Liver (tissue), 3 donors: ENCODE measurements at regions not wholly inside any gene's neighbourhood (a gene's known extent, or its start where the extent isn't known, plus 50 kb on each side); places are given as distances from the start of the nearest gene placed in this dataset.

ENCODE experiments used
- SP1 ChIP-seq: IDR thresholded peaks from 2 replicates; pipeline ENCODE4 v1.6.1; 2018; ENCODE audit warnings: antibody characterized with exemption, mild to moderate bottlenecking
- TAF1 ChIP-seq: conservative IDR thresholded peaks from 2 replicates; pipeline ENCODE4 v1.6.1; 2016; ENCODE audit warnings: antibody characterized with exemption, mild to moderate bottlenecking
- YY1 ChIP-seq: IDR thresholded peaks from 2 replicates; pipeline ENCODE4 v1.6.1; 2016; ENCODE audit warnings: antibody characterized with exemption, mild to moderate bottlenecking
- TF ChIP-seq, protein P1 (sequence below): IDR thresholded peaks from 2 replicates; pipeline ENCODE4 v1.6.1; 2016; ENCODE audit warnings: antibody characterized with exemption
- TF ChIP-seq, protein P2 (sequence below): fragments of 150-350 bp; IDR thresholded peaks from 2 replicates; pipeline ENCODE4 v1.5.1; 2017; ENCODE audit warnings: improper control_type of control experiment, low read depth, low read length; ENCODE audit not compliant: missing input control
- TF ChIP-seq, protein P3 (sequence below): IDR thresholded peaks from 2 replicates; pipeline ENCODE4 v1.6.1; 2016; ENCODE audit warnings: antibody characterized with exemption
- donor health status: healthy.
- donor health status: healthy.

DNA sequence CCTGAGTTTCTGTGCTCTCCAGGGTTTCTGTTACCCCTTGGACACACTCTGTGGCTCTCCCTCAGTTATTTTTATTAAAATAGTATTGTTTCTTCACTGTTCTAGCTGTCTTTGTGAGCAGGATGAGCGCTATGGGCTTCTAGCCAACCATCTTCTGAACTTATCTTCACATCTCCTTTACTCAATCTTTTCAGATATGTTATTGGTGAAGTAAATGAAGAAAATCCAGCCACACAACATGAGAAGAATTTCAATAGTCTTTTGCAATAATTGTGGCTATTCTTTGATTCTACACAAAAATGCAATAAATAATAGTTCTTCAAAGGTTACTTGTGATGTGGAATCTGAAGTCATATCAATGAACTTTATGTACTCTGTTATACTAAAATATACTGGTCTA is 80.3 kb upstream of the CAMK1G start:
- TF ChIP-seq, protein P1, sequence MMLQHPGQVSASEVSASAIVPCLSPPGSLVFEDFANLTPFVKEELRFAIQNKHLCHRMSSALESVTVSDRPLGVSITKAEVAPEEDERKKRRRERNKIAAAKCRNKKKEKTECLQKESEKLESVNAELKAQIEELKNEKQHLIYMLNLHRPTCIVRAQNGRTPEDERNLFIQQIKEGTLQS = no peak
- TF ChIP-seq, protein P2, sequence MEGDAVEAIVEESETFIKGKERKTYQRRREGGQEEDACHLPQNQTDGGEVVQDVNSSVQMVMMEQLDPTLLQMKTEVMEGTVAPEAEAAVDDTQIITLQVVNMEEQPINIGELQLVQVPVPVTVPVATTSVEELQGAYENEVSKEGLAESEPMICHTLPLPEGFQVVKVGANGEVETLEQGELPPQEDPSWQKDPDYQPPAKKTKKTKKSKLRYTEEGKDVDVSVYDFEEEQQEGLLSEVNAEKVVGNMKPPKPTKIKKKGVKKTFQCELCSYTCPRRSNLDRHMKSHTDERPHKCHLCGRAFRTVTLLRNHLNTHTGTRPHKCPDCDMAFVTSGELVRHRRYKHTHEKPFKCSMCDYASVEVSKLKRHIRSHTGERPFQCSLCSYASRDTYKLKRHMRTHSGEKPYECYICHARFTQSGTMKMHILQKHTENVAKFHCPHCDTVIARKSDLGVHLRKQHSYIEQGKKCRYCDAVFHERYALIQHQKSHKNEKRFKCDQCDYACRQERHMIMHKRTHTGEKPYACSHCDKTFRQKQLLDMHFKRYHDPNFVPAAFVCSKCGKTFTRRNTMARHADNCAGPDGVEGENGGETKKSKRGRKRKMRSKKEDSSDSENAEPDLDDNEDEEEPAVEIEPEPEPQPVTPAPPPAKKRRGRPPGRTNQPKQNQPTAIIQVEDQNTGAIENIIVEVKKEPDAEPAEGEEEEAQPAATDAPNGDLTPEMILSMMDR = no peak
- TF ChIP-seq TAF1 (no peak), YY1 (no peak), SP1 (no peak)
- TF ChIP-seq, protein P3, sequence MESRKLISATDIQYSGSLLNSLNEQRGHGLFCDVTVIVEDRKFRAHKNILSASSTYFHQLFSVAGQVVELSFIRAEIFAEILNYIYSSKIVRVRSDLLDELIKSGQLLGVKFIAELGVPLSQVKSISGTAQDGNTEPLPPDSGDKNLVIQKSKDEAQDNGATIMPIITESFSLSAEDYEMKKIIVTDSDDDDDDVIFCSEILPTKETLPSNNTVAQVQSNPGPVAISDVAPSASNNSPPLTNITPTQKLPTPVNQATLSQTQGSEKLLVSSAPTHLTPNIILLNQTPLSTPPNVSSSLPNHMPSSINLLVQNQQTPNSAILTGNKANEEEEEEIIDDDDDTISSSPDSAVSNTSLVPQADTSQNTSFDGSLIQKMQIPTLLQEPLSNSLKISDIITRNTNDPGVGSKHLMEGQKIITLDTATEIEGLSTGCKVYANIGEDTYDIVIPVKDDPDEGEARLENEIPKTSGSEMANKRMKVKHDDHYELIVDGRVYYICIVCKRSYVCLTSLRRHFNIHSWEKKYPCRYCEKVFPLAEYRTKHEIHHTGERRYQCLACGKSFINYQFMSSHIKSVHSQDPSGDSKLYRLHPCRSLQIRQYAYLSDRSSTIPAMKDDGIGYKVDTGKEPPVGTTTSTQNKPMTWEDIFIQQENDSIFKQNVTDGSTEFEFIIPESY = no peak
